GM18870 (cell line): ENCODE measurements at regions not wholly inside any gene's neighbourhood (a gene's known extent, or its start where the extent isn't known, plus 50 kb on each side); places are given as distances from the start of the nearest gene placed in this dataset.
"Not testable (repeated sequence)": the region's sequence is repeated elsewhere in the genome, so short reads cannot be mapped to it uniquely, and the experiment has no call there.

Experiments
- ATAC-seq: cut with Tn5 transposase; IDR thresholded peaks from one replicate; pipeline ENCODE4 v1.9.1; 2021; ENCODE audit warnings: moderate library complexity; ENCODE audit not compliant: unreplicated experiment

- no peak for ATAC-seq
These were observed 87.4 kb upstream of the RALGAPA2 start for GRCh38 chr20:20799716-20800312.

- ATAC-seq, result no peak
These were observed 85.3 kb upstream of the RALGAPA2 start for GRCh38 chr20:20797521-20798310.

- ATAC-seq, result no peak
These were observed 84.5 kb upstream of the RALGAPA2 start for GRCh38 chr20:20796766-20797440.

- no peak for ATAC-seq
These were observed 83.3 kb upstream of the RALGAPA2 start for GRCh38 chr20:20795721-20796120.

DNA sequence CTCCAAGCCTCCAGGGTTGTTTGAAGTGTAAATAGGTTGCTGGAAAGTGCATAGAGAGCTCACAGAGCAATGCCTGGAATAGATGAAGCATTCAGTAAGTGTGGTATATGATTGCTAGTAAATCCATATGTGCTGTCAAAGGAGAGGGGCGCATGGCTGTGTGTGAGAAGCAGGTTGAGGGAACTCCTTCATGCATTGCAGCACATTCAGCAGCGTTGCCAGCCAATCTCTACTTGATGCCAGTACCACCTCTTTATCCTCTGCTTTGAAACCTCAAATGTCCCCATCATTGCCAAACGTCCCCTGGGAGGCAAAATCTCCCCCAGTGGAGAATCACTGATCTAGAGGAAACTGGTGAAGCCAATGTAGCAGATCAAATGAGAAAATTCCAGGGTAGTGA is 82.7 kb upstream of the RALGAPA2 start:
- no peak for ATAC-seq

GRCh38 chr20:20793591-20793990 is 81.1 kb upstream of the RALGAPA2 start:
- ATAC-seq, result no peak

- no peak for ATAC-seq
These were observed 79.5 kb upstream of the RALGAPA2 start for GRCh38 chr20:20791664-20792568.

DNA sequence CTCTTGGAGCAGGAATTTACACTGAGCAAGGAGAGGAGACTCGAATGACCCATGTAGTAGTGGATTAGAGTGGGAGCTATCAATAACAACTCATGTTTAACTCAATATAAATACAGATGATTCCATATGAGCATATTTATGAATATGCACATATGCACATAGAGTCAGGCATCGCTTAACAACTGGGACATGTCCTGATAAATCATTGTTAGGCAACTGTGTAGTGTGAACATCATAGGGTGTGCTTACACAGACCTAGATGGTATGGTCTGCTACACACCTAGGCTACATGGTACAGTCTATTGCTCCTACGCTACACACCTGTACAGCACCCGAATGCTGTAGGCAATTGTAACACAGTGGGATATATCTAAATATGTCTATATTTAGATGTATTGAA is 75.9 kb upstream of the RALGAPA2 start:
- ATAC-seq, result no peak

GRCh38 chr20:20786428-20786827 is 74.0 kb upstream of the RALGAPA2 start:
- ATAC-seq, result no peak

DNA sequence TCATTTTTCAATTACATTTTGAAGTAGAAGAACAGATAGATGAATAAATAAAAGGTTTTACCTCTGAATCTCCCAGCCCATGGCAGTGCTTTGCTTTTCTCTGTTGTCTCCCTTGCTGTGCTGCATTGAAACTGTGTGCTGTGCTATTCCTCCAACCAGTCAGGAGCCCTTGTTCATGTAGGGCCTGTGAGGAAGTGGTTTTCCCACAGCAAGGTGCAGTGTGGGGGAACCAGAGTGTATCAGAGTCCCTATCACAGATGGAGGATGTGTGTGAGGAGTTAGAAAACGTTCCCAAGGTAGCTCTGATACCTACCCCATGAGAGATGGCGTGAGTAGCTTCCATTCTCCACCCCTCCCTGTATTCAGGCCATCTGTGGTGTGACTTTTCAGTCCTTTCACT is 72.8 kb upstream of the RALGAPA2 start:
- ATAC-seq, result no peak

GRCh38 chr20:20784450-20784849 is 72.0 kb upstream of the RALGAPA2 start:
- not testable (repeated sequence) for ATAC-seq

DNA sequence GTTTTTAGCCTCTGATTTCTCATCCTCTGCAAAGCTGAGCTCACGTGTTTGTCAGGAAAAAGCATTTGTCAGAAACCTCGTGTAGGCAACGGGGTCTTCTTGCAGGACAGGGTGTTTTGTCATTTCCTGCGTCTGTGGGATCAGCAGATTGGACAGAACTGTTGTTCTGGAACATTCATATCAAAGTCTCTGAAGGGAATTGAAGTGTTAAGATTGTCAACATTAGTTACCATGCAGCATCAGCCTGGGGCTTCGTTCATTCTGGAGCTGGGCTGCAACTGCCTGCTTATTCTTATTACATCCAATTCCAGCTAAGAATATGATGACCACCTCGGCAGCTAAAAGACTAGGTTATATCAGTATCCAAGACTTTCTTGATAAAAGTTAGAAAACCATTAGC is 71.0 kb upstream of the RALGAPA2 start:
- ATAC-seq, result no peak

DNA sequence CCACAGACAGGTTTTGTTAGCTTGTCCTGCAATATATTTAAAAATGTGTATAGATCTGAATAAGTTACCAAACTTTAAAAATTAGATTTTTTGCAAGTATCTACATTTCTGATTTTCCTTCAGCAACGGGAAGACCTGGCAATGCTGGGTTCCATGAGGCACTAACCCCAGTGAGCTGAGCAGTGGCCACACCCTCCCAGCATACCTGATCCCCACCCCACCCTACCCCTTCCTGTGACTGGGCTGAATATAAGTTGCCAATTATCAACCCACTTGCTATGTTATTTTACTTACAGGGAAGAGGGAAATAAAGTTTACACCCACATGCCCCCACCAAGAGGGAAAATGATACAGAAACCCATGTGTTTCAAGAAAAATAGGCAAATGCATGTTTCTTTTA is 70.3 kb upstream of the RALGAPA2 start:
- ATAC-seq, result no peak

DNA sequence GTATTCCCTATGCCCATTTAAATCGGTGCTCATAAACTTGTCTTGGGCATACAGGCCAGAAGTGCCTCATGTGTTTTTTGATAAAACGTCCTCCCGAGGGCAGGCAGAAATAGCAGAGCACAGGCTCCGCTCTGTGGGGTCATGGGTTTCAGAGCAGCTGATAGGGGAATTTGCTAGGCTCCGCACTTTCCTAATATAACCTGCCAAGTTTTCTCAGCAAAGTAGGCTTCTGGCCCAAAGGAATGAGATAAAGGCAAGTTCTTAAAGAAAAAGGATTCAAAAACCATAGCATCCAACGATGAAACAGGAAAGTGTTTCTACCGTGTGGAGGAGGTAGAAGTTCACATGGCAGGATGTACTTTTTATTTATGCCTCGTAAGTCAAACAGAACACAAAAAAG is 69.8 kb upstream of the RALGAPA2 start:
- ATAC-seq, result no peak

DNA sequence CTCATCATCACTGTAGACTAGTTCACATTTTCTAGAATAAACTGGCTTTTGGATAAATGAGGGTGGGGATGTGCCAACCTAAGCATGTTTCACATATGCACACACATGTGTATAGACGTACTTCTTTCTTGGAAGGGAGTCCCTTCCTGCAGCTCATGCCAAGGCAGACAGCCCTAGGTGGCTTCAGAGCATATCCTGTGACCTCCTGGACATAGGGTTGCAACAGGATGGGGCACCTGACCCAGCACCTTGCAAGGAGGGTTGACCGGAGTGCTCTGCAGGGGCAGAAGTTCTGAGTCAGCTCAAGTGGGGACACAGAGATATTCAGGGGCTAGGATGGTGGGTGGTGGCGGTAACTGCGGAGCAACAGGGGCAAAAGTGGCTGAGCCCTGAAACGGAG is 68.6 kb upstream of the RALGAPA2 start:
- no peak for ATAC-seq

DNA sequence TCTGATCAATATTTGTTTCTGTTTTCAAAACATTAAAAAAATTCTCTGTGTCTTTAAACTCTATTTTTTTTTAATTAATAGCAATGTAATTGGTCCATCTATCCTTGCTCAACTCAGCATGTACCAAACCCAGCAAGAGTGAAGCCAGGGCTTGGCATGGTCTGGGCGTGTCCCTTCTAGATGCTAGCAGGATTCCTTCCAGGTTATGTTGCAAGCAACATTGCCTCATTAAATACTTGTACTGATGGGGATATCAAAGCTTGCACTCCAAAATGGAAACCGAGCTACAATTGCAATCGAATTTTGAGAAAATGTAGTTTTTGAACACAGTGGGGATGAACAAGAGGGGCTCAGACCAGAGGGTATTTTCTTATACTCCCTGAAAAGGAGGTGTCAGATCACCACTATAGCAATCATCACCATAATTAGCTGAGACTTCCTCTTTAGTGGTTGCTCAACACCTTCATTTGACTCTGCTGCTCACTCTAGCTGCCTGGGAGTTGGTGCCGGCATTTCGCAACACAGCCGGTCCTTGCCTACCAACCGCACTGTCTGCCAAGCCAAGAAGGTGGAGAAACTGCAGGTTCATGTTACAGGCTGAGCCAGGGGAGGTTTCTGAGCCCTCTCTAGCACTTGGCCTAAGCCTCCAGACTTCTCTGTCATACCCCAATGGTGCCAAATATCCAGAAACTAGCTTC is 67.8 kb upstream of the RALGAPA2 start:
- ATAC-seq, result no peak

DNA sequence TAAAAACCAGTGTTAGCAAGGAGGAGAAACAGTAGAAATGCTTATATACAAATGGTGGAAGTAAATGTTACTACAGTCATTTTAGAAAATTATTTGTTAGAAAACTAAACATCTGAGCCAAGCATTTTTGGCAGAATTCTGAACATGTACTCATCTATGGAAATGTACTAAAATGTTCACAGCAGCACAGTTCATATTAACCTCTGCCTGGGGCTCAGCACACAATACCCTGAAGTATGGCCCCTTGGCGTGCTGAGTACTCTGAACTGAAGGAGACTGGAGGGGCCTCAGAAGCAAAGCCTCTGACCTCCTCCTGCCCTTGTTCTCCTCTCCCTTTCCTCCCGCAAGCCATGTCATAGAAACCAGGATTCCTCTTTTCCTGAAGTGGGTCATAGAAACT is 66.2 kb upstream of the RALGAPA2 start:
- no peak for ATAC-seq

- no peak for ATAC-seq
These were observed 60.1 kb upstream of the RALGAPA2 start for GRCh38 chr20:20772497-20773085.

GRCh38 chr20:20768202-20768815 is 55.9 kb upstream of the RALGAPA2 start:
- no peak for ATAC-seq
